Suppressor macrophage (primary cell): ENCODE measurements at regions not wholly inside any gene's neighbourhood (a gene's known extent, or its start where the extent isn't known, plus 50 kb on each side); places are given as distances from the start of the nearest gene placed in this dataset.

Experiments
- DNase-seq, 4 experiments: peaks; one replicate each; pipeline ENCODE4 v3.0.0-alpha.2; 2020 to 2022

DNA sequence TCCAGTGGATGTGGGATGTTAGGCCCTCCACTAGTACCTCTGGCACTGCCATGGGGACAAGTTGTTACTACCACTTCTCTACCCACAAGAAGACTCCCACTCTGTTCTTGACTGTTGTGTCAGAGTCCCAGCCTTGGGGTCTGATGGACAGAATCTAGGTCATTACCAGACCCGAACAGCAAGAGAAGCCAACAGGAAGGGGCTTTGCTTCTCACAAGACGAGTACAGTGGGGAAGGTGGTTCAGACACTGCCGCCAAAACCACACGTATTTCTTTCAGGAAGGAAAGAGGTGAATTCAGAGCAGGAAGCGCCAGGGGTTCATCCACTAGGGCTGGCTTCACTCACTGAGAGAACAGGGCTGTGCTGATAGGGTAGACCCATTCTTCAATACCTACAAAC, 161.3 kb upstream of the KIT start:
- no peak for DNase-seq

DNA sequence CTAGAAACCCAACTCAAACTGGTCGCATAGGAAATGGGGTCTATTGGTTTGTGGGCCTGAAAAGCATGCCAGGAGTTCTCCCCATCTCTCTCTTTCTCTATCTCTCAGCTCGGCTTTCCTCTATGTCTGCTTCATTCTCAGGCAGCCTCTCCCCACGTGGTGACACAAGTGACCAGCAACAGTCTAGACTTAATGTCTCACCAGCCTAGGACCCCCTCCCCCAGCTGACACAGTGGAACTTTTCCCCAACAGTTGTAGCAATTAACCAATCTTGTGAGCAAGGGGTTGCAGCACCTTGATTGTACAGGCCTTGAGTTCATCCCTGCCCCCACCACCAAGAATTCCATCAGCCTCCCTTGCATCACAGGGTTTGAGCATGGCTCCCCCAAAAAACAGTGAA, 159.8 kb upstream of the KIT start:
- no peak for DNase-seq

DNA sequence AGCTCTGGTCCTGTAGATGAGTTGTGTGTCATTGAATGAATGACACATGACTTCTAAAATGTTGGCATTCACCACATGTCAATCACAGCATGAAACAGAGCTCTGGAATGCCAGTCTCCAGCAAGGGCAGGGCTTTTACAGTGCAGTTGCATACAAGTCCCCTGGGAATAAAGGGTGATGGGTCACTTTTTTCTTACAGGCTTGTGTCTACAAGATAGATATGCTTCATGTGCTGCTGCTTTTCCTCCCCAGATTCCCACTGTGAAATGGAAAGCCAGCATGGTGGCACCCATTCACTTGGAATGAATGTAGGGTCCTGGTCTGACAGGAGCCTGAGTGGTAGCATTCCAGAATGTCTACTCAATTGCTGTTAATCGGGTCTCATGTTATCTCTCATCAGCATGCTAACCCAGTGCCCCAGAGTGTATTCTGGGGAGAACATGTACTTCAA, 159.1 kb upstream of the KIT start:
- DNase-seq = no peak

DNA sequence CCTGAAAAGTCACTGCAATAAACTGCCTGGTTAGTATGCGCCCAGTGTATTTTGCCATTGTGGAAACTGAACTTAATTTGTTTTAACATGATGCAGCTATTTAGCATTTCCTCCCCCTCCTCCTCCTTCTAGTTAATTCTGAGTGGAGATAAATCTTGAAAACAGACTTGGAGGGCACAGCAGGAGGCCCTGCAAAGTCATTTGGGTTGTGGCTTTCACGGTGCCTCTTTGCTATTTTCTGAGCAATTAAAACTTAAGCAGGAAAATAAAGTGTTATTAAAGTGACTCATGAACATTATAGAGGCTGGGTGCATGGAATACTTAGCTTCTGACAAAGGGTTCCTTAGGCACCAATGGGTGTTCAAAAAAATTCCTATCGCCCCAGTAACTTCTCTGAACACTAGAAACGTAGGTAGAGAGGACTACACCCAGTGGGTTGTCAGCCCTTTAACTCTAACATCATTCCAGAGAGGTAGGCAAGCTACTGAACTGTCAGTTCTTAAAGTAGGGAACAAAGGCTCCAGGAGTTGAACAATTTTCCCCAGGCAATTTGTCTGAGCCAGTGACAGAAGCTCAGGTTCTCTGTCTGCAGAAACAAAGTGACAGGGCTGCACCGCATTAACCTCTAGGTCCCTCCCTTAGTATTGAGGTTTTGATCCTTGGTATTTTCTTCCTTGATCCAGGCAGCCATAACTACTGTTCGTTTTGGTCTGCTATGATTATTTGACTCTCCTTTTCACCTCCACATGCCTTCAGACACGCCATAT, 158.3 kb upstream of the KIT start:
- DNase-seq = no peak

DNA sequence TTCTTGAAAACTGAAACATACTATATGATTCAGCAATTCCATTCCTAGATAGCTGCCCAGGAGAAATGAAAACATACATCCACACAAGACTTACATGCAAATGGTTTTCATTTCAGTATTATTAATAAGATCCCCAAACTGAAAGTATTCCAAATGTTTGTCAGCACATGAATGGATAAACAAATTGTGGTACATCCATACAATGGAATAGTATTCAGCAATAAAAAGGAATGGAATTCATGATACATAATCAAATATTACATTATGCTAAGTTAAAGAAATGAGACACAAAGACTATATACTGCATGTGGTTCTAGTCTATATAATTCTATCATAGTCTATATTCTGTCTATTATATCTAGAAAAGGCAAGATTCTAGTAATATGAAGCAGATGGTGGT, 152.4 kb upstream of the KIT start:
- DNase-seq = no peak

DNA sequence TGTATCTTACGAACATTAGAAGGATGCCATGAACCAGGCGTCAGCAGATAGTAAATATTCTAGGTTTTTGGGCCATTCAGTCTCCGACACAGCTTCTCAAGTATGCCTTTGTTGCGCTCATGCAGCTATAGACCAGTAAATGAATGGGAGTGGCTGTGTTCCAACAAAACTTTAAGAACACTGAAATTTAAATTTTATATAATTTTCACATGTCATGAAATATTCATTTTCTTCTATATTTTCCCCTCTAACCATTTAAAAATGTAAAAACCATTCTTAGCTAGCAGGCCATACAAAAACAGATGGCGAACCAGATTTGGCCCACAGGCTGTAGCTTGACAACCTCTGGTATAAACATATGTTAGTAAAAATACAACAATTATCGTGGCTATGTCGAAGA, 151.8 kb upstream of the KIT start:
- DNase-seq = no peak

DNA sequence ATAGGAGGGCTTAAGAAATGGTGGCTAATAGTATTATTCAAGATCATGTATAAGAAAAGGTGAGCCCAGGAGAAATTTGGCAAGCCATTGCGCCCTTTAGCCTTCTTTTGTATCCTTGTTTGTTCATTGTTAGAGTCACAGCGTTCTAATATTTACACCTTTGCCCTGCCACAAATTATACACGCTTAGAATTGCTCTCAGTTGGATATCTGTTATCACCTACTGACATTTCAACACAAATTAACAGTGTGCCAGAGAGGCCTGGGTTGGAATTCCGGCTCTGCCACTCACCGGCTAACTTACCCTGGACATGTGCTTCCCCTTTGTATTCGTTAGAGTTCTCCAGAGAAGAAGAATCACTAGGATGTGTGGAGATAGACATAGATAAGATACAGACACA, 148.7 kb upstream of the KIT start:
- DNase-seq = no peak

DNA sequence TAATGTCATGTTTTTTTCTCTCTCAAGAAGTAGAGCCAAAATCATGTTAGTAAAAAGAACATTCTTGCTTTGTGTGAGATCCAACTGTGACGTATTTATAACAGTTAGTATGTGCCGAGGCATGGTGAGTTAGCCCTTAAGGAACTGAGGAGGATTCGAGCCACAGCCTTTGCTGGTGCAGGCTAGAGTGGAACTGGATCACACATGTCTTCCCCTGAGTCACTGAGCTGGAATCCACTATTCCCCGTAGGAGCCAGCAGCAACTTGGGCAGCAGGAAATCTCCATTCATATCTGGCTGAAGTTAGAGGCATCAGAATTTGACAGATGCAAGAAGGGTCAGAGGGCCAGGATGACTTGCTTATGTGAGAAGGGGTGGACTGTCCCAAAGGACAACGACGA, 144.6 kb upstream of the KIT start:
- DNase-seq = no peak

DNA sequence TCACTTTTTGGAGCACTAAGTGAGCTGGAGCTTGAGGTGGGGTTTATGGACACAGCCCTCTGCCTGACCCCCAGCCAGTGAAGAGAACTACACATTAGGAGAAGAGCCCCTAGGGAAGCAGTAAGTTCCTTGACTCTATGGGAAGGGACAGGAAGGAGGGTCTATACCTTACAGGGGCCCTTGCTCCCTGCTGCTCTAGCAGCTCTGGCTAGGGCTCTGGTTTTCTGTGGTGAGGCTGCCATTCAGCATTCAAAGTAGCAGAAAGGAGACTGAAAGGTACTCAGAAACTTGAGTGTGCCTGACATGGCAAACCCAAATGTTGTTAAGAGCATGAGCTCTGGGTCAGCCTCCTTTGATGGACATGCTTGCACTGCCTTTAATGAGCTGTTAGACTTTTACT, 144.0 kb upstream of the KIT start:
- DNase-seq = no peak

DNA sequence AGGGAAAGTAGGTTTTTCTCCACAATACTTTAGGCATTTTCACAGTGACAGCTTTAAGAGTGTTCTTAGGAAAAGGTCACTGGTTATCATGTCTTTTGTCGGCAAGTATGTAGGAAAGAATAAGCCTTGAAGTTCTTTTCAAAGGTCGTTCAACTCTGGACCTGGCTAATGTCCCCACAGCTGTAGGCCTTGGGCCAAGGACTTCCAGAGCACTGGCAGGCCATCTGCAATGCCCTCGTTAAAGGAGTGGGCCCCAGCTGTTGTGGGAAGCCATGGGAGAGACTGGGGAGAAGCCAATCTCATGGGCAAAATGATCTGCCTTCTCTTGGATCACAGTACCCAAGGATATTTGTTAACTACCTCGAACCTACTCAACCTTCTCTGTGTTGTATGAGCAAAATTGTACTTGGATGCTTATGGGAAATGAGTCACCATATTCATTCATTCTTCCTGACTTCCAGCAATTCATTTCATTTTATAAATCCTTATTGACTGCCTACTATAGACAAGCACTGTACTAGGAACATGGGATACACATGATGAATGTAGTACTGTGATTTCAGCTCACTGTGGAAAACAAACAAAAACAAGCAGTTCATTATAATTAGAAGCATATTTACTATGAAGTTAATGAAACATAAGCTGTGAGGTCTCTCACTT, 141.1 kb upstream of the KIT start:
- DNase-seq = no peak

DNA sequence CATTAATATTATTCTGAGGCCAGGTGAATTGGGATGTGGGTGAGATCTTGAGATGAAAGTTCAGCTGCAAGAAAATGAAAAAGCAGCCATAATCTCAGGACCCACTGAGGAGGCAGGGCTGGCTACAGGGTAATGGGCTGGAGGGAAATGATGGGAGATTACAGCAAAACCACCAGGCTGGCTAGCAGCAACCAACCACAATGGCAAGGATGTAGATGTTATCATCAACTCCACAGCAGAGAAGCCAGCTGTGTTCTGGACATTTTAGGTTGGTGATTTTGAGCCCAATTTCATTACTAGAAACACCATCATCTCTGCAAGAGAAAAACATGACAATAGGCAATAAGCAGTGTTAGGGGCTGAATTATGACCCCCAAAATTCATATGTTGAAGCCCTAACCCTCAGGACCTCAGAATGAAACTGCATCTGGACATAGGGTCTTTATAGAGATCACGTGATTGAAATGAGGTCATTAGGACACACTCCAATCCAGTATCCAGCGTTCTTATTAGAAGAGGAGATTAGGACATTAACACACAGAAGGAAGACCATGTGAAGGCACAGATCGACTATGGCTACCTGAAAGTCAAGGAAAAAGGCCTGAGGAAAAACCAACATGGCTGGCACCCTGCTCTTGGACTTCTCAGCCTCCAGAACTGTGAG, 139.8 kb upstream of the KIT start:
- no peak for DNase-seq

DNA sequence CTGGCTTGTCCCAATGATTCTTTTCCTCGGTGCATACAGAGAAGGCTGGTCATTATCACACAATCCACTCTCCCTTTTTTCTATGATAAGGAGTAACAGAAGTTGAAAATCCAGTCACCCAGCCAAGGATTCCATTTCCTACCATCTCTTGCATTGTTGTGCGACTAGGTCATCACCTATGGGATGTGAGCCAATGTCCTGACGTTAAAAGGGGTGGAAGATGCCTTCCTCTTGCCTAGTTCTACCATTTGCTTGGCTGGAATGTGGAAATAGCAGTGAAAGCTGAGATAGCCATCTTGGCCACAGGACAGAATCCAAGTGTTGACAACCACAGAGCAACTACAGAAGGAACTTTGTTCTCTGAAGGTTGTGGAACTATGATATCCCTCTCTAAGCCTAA, 132.2 kb upstream of the KIT start:
- no peak for DNase-seq

DNA sequence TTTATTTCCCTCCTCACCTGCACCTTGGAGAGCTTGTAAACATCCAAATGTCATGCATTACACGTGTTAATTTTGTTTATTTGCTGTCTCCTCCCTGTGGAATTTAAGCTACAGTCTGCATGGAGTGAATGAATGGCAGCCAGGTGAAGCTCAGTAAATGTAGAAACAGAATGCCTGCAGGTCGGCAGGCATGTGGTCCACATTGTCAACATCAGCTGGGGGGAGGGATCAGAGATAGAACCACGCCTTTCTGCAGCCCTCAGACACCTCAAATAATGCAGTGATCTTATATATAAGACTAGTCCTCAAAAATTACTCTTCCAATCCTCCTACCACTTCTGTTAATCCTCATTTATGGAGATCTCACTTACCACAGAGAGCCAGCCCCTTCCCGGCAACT, 131.2 kb upstream of the KIT start:
- DNase-seq = no peak

DNA sequence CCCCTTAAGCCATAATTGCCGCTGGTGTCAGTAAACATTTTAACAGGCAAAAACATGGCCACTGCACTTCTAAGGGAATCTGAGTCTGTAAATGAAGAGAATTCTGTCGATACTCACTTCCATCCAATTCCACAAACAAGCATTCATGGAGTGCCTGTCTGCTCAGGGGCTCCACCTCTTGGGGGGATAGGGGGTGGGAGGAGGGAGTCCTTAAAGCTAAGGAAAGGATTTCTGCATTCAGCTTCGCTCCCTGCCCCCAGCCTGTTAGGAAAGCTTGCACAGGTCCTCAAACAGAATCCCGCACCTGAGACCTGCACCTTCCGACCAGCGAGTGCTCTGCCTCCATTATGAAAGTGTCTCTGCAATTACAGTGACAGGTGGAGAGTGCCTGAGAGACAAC, 130.2 kb upstream of the KIT start:
- no peak for DNase-seq

DNA sequence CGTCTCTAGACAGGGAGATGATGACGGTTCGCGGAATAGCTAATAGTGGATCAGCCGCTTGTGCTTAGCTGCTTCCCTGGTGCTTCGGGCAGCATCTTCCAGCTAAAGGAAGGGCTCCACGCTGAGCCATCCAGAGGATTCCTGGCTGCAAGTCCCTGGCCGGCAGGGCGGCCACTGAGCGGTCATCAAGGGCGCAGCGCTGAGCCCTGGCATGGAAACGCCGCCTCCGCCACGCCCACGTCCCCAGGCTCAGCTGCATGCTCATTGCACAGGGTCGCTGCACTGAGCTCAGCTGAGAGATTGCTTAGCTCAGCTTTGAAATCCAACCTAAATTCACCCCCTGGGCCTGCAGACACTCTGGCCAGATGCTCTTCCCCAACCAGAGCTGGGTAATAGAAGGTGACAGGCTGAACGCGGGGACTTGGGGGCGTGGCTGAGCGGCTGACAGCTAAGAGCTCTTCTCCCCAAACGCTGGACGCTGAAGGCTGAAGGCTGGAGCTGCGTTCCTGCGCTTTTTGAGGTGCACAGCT, 118.2 kb upstream of the KIT start:
- peak; percentile 64 to 84 (median 70) for DNase-seq

DNA sequence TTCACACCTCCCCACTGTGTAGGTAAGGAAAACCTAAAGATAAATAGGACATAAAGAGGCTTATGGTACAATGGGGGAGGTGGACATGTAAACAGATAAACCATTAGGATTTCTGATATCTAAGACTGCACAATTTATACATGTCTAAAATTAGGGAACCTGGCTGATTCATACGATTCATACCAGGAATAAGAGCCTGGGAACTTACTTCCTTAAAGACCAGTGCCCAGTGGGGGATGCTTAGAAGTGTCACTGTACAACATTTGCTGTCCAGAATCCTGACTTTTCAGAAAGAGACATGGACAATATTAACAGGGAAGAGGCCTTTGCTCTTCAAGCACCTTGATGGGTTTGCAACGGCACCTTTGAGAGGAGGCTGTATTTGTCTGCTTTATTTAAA, 116.8 kb upstream of the KIT start:
- DNase-seq = peak in 3 of 4 experiments; percentile 8 to 20 (median 17)

DNA sequence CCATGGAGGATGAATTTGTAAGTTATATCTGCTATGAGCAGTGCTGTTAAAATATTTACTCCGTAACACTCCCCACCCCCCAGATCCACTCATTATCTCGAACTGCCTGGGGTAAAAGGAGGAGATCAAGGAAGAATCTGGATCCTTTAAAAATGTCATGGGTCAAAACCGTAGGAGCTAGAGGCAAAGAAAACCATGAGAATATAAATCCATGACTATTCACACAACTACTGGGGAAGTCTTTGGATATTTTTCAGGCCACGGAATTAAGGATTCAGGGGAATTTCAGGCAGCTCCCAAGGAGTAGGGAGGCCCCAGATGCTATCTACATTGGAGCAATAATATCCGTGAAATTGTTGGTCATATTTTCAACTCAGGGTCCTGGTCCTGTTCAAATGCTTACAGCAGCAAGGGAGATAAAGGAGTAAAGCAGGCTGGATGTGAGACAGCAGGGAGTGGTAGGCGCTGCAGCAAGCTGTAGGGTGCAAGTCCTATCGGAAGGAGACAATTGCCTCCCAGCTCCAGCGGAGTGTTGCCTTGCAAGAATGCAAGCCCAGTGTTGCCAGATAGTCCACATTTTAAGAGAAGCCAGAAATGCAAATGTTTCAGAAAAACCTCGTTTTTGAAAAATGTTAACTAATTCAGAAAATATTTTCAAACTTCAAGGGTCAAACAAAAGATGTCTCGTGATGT, 116.2 kb upstream of the KIT start:
- no peak for DNase-seq

DNA sequence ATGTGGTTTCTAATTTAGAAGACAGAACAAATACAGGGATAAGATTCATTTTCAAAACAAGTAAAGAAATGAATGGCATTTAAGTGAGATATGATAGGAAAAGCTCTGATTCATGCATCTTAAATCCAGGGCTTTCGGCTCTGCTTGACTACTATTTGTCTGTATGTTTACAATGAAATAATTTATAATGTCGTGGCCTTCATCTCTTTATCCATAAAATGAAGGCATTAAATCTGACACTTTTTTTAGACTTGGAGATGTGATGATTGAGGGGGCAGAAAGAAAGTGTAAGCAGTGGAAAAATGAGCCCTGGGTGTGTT, 115.7 kb upstream of the KIT start:
- DNase-seq = no peak

DNA sequence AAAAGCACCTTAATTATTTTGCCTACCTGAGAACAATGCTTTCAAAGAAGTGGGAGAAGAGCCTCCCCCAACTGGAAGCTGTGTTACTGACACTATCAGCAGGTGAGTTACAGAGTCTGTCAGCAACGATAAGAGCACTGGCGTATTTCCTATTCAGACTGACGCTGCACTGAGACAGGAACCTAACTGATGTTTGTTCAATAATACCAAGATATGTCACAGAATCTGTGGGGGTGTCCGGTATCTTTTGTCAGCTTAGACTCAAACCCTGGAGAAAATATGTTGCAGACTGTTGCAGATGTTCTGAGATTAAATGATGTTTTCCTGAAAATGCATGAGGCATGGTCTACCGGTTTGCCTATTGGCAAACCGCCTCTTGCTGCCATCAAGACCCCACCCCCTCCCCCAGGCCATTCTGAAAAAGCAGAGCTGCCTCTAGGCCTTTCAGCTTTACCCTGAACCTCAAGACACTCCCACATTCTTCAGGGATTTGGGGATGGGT, 115.2 kb upstream of the KIT start:
- no peak for DNase-seq

DNA sequence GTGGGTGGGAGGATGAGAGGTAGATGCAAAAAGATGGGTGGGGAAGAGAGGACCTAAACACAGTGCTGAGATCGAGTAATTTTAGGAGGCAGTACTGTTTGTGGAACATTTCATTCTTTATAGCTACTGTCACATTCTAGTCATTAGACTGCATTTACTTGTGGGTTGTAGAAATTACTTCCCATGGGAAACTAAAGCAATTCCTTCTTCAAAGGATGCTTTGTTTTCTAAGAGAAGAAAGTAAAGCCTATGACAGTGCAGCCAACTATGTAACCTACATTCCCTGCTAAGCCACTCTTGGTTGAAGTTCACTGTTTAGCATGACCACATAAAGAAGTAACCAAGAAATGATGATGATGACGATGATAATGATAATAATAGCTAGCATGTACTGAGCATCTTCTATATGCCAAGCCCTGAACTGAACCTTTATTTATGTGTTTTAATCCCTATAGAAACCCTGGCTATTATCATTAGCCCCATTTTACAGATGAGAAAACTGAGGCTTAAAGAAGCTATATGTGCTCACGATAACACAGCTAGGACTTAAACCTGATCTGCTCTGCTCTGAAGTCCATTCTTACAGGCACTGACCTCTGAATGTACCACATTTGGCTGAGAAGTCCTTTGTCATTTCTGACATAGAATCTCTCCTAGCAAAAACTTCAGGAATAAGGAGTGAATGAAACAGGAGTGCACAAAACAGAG, 114.5 kb upstream of the KIT start:
- DNase-seq = no peak

DNA sequence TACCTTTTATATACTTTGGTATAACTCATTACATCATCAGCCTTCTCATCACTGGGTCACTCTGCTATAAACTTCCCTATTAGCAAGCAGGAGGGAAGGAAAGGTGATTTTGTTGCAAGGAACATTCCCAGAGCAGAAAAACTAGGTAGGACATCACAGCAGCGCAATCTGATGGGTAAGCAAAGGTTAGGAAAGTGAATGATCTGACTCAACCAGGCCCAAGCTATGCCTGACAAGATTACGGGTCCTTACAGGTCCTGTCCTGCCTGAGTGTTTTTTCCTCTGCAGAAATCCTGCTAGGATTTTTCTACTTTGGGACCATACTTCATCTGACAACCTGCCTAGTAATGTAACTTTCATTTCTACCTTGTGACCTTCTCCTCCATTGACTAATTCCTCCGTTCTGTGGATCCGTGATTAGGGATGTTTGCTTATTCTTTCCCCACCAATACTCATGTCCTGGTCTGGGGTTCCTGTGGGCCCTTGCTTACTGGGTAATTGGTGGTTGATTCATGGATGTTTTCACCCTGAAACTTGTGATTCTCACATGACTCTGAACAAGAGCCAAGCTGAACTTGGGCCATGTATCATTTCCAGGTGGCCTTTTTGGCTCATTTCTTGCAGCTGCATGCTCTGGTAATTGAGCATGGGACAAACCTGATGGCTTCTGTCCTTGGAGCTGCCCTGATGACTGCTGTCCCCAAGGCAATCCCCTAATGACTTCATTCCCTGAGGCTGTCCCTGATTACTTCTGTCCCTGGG, 111.9 kb upstream of the KIT start:
- no peak for DNase-seq
